ENCODE measurements at regions not wholly inside any gene's neighbourhood (a gene's known extent, or its start where the extent isn't known, plus 50 kb on each side); places are given as distances from the start of the nearest gene placed in this dataset.

- no peak overlapping the region for H3K27ac ChIP-seq
- CTCF ChIA-PET = no interaction called here
- TF ChIP-seq, protein P1, sequence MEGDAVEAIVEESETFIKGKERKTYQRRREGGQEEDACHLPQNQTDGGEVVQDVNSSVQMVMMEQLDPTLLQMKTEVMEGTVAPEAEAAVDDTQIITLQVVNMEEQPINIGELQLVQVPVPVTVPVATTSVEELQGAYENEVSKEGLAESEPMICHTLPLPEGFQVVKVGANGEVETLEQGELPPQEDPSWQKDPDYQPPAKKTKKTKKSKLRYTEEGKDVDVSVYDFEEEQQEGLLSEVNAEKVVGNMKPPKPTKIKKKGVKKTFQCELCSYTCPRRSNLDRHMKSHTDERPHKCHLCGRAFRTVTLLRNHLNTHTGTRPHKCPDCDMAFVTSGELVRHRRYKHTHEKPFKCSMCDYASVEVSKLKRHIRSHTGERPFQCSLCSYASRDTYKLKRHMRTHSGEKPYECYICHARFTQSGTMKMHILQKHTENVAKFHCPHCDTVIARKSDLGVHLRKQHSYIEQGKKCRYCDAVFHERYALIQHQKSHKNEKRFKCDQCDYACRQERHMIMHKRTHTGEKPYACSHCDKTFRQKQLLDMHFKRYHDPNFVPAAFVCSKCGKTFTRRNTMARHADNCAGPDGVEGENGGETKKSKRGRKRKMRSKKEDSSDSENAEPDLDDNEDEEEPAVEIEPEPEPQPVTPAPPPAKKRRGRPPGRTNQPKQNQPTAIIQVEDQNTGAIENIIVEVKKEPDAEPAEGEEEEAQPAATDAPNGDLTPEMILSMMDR (conservative IDR thresholded peaks at IDR 0.05; ENCODE audit: low read depth) = no peak
- DNase-seq (ENCODE audit: low spot score) = no peak
- POLR2A ChIA-PET (ENCODE audit: low non-redundant PET) = no interaction called here
Measured at GRCh38 chrX:134747006-134747405, 50.0 kb downstream of the PABIR2 start.

GRCh38 chrX:134746410-134746785 lies 50.6 kb downstream of the PABIR2 start:
- CTCF ChIA-PET = interaction anchor here (0.7 kb wide), 1 partner anchor 14 kb away, joined by 3 read pairs; no protein-coding TSS in a partner anchor
- TF ChIP-seq, protein P1 (conservative IDR thresholded peaks at IDR 0.05; ENCODE audit: low read depth) = no peak
- POLR2A ChIA-PET (ENCODE audit: low non-redundant PET) = no interaction called here
- no peak overlapping the region for H3K27ac ChIP-seq
- DNase-seq (ENCODE audit: low spot score) = no peak

DNA sequence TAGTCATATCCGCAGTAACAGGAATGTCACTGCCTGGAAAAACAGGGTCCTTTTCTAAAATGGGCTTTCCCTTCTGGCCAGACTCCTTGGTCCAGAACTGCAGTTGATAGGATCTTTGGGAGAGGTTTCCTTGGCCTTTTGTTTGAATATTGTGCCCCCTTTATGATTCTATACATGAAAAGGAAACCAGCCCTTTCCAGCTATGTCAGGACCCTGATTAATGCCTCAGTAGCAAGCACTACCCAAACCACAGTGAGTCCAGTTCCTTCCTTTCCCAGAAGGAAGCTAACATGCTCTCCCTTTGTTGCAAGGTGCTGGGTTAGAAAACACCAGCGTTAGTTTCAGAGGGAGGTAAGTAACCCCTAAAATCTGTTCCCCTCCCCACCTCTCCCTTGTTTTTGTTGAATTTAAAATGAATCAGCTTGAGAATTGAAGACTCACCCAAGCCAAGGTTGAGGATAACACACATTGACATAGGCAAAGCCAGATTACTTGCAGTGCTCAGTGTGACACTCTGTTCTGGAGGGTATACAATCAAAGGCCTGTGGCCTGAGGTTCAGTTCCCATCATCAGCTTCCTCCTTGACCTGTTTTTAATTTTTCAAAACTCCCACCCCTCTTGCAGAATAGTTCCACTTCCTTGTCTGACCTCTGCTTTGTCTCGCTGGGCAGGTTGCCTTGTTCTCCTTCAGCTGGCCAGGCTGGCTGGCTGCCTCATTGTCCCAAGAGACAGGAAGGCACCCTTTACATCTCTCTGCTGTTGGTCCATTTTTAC lies 51.2 kb downstream of the PABIR2 start:
- POLR2A ChIA-PET (ENCODE audit: low non-redundant PET) = no interaction called here
- no peak for DNase-seq (ENCODE audit: low spot score)
- TF ChIP-seq, protein P1 (conservative IDR thresholded peaks at IDR 0.05; ENCODE audit: low read depth) = no peak
- no peak overlapping the region for H3K27ac ChIP-seq
- CTCF ChIA-PET = interaction anchor here (0.7 kb wide), 1 partner anchor 14 kb away, joined by 3 read pairs; no protein-coding TSS in a partner anchor

- CTCF ChIA-PET = interaction anchor here (0.6 kb wide), 1 partner anchor 343 kb away, joined by 3 read pairs; no protein-coding TSS in a partner anchor
- no peak overlapping the region for H3K27ac ChIP-seq
- no peak for DNase-seq (ENCODE audit: low spot score)
- TF ChIP-seq, protein P1 (conservative IDR thresholded peaks at IDR 0.05; ENCODE audit: low read depth) = no peak
- POLR2A ChIA-PET (ENCODE audit: low non-redundant PET) = no interaction called here
Measured at GRCh38 chrX:134743091-134743490, 53.9 kb downstream of the PABIR2 start.

DNA sequence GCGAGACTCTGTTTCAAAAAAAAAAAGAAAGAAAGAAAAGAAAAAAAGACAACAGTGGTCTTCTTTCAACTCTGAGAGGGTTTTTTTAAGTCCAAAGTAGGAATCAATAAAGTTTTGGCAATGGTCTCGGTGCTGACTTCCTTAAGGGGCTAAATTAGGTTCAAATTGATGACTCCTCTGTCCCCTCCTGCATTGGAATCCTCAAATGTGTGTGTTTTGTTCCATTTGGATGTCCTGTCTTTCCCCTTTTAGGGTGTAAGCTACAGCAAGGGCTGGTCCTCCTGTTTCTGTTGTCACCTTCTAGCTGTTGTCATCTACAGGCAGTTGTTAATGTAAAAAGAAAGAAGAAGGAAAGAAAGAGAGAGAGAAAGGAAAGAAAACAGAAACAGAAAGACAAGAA lies 54.4 kb downstream of the PABIR2 start:
- ChIA-PET POLR2A (ENCODE audit: low non-redundant PET) (no interaction called here), CTCF (no interaction called here)
- TF ChIP-seq, protein P1 (conservative IDR thresholded peaks at IDR 0.05; ENCODE audit: low read depth) = no peak
- no peak overlapping the region for H3K27ac ChIP-seq
- no peak for DNase-seq (ENCODE audit: low spot score)

GRCh38 chrX:134741746-134742145 lies 55.3 kb downstream of the PABIR2 start:
- ChIA-PET CTCF (no interaction called here), POLR2A (ENCODE audit: low non-redundant PET) (no interaction called here)
- H3K27ac ChIP-seq = no peak overlapping the region
- no peak for DNase-seq (ENCODE audit: low spot score)
- TF ChIP-seq, protein P1 (conservative IDR thresholded peaks at IDR 0.05; ENCODE audit: low read depth) = no peak
